HCEC 1CT (cell line): ENCODE measurements at regions not wholly inside any gene's neighbourhood (a gene's known extent, or its start where the extent isn't known, plus 50 kb on each side); places are given as distances from the start of the nearest gene placed in this dataset.

Experiments used
- DNase-seq: peaks from one replicate; pipeline ENCODE4 v3.0.0-alpha.2; 2017

DNA sequence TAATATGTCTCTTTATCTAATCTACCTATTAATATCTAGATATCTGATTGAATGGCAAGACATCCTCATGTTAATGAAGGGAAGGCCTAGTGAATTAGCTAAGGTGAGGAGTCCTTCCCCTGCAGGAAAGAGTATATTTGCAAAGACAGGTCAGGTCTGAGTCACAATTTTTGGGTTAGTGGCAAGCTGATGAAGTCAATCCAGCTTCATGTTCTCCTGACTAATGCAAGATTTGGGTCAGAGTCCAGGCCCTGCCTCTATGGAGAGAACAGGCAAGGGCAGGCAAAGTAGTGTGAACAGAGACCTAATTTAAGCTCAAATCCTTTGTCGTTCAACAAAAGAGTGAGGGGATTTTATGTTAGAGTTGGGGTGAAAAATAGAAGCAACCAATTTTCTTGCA lies 496.7 kb downstream of the BMP2 start:
- no peak for DNase-seq

DNA sequence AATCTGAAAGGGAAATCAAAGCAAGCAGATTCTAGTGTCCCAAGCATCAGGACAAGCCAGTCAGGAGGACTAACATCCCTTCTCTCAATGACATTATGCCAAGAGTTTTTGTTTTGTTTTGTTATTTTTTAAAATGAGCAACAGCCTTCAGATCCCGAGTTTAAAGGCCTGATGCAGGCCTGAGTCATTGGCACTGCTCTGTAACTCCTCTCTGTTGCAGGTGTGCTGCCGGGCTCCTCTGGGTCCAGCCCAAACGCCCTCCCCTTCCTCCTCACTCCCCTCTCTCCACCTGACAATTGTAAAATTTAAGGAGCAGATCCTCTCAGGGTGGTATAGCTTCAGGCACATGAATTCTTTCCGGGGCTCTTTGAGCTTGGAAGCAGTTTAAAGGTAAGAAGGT lies 502.0 kb downstream of the BMP2 start:
- no peak for DNase-seq

DNA sequence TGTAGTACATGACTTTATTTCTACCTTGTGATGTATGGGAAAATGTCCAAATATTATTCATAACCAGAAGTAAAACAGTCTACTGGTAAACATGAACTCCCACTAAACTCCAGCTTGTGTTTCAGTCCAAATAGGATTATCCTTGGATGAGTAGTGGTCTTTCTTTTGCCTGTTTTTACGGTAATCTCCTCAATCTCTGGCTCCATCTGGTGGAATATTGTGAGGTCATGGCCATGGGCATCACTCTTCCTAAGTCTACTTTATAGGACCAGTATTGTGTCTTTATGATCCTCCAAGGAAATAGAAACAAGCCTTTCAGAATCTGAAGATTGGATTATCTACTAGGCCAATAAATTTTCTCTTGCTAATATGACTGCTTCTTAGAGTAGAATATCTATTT lies 505.0 kb downstream of the BMP2 start:
- DNase-seq = no peak

DNA sequence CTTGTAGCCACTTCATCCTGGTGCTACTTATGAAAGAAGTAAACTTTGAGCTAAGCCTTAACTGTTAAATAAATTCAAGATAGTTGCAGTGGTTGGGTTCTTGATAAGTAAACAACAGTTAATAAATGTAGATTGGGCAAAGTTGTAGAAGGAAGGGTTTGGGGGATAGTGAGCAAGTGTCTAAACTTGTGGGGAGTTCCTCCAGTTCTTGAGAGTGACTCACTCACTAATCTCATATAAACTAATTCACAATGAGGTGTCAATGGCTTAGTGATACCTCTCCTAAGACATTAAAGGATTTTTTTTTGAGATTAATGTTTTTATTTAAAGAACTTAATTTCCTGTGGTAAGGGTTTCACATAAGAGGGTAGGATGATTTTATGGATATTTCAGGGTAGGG lies 507.4 kb downstream of the BMP2 start:
- no peak for DNase-seq

DNA sequence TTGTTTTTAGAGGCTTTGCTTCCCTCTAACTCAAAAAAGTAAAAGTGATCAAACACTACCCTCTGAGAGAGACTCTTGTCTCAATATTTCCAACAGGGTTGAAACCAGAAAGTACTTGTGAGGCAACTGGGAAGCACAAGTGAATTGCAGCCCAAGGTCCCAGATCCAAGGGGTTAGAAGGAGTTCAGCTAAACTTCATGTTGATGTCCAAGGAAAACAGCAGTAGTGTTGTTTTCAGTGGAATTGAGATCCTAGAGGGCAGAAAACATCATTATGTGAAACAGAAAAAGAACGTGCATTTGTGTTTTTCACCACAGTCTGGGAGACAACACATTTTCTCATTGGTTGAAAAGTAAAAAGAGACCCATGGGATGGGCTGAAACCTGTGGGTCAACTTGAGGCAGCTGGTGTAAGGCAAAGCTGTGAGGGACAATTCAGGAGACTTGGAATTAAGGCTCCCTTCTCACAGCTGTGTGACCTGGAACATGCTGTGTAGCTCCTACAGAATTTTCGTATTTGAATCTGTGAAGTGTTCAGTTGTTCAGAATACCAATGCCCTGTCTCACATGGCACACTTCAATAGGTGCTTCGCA lies 508.3 kb downstream of the BMP2 start:
- DNase-seq = no peak

DNA sequence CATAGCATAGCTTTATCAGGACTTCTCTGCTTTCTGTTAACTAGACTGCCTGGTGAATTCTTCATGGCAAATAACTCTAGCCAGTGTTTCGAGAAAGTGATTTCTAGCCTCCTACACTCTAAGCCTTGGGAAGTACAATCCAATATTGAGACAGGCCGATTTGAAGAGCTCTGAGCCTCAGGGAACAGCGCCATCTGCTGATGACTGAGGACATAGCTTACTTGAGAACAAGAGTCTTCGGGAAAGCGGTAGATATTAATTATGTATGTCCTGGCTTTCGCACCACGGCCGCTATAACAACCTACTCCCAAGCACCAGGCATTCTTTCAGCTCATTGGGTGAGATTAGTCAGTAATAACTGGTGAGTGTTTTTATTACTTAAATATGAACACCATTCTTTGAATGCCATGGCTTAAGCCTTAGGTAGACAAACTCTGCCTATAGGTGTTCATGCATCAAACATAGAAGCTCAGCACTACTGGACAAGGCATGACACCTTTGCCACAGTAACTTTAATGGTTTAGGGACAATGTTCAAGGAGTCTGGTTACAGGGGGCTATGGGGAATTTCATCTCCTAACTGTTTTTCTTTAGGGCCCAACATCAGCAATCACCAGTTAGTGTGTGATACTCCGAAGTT lies 518.6 kb downstream of the BMP2 start:
- peak; percentile 68 for DNase-seq

DNA sequence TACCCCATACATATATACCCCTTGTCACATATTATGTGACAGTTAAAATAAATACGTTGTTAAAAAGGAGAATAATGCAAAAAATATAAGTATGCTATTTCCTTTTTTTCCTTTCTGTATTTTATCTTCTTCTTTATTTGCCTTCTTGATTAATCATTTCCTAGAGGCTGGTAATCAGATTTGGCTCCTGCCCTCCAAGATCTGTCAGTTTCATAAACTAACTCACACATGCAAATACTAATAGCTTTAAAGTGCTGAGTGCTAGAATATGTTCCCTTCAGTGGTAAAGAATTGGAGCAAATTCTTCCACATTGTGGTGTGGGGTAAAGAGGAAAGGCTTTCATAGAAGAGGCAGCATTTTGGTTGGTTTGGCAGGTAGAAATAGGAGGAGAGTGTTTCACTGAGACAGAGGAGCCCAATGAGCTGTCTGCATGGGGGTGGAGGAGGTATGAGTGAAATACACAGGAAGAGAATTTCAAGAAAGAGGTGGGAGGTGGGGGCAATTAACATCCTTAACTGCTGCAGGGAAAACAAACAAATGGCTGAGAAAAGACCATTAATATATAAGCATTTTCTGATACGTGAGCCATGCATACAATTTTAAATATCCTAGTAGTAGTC lies 523.9 kb downstream of the BMP2 start:
- DNase-seq = no peak

DNA sequence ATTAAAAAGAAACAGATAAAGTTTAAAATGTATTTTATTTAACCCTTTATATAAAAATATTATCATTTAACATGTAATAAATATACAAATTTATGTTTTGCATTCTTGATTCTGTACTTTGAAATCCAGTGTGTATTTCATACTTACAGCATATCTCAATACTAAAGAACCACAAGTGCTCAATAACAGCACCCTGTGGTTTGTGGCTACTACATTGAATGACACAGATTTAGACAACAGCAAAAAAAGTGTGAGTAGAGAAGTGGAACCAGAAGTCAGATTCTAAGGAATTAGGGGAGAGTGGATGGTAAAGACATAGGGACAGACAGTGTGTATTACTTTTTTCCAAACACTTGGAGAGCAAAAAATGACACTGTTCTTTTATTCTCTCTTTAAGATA lies 524.5 kb downstream of the BMP2 start:
- DNase-seq = no peak

DNA sequence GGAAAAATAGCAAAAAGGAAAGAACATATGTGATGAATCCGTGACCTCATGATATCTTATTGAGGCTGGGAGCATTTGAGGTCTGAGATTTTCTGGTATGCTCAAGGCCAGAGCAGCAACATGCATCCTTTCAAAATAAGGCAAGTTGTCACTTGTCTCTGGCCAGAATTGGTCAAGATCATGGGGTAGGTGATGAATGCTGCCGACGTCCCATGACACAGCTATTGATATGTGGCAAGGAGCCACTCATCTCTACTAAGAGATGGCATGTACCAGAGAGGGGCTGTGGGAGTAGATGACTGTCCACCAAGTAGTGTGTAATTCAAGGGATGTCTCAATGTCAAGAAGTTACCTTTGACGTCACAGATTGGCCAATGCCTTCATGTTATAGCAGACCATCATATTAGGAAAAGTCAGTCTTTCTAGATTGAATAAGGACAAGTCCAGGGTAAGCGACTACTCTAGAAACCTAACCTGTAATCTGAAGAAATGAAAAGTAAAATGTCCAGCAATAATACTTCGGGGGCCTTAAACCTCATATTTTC lies 527.4 kb downstream of the BMP2 start:
- no peak for DNase-seq

DNA sequence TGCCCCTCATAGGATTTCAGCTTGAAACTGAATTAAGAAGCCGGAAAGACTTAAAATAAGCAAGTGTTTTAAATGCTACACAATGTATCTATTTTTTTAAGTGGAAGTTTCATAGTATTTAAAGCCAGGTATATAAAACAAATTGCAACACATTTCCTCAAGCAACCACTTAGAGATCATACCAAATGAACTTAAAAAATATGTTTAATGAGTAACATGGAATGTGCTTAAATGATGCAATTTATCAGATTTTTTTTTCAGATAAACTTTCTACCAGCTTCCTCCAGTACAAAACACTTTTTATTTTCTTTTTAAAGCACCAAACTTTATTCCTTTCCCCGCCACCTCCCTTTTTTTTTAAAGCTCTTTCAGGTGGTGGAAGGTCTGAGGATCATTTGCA lies 534.3 kb downstream of the BMP2 start:
- no peak for DNase-seq

DNA sequence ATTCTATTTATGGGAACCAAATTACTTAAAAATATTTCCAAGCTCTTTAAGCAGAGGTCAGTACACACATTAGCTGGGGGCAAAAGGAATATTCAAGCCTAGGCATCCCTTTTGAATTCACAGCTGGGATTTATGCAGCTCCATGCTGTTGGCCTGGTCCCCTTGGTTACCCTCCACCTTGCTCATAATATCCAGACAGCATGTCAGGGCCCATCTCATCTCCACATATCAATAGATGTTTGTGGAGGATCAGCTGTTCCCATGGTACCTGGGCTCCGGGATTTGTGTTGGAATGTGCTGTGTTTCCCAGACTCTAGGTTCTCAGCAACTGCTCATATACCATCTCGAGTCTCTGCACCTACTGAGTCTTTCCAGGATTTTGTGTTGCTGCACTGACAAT lies 534.8 kb downstream of the BMP2 start:
- DNase-seq = no peak

DNA sequence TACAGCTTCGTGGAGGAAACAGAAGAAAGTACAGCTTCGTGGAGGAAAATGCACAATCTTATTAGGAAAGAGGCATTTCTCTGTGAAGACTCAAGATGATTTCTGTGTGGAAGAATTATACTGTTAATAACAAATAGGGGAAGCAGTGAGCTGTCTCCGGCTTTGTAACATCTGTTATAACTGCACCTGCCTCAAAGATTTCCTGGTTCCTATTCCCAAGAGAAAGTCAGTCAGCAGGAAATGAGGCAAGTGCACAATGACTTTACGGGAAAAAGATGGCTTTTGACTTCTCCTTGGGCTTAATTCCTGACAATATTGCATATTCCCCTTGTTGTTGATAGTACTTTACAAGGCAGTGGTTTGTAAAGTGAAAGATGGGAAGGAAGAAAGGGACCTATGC lies 538.5 kb downstream of the BMP2 start:
- DNase-seq = no peak

DNA sequence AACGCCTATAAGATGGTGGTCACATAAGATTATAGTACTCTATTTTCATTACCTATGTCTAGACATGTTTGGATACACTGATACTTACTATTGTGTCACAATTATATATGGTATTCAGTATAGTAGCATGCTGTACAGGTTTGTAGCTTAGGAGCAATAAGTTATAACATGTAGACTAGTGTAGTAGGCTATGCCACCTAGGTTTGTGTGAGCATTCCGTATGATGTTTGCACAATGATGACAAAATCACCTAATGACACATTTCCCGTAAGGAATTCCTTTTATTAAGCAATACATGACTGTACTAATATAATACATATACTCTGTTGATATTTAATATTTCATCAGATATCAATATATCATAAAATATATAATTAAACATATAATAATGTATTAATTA lies 540.7 kb downstream of the BMP2 start:
- DNase-seq = no peak

DNA sequence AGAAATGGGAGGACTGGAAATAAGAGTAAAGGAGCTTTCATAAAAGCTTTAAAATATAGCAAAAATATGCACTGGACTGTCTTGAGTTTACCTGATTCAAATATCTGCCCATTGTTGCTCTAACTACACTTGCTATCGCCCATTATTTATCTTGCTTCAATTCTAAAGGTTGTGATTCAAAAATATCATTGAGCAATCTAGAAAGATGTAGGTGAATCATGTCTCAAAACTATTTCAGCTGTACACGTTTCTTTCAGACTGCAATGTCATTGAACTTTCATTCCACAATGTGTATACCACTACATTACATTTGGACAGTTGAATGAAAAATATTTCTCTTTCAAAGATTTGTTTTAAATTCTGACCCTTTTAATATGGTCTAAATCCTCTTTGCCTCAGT lies 545.6 kb downstream of the BMP2 start:
- no peak for DNase-seq

DNA sequence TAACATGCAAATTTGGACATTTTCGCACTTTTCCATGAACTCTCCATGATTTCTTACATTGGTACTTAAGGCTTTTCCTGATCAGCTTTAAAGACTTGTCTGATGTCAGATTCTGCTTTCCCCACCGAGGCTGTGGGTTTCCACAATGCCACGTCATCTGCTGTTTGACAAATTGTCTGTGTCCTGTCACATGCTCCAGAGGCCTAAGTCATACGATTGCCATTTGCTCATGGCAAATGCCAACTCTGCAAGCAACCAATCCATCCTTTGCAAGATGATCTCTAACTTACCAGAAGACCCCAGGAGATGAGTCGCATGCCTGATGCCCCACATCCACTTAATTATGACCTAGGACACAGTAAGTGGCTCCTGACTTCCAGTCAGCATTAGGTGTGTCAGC lies 556.5 kb downstream of the BMP2 start:
- DNase-seq = no peak

DNA sequence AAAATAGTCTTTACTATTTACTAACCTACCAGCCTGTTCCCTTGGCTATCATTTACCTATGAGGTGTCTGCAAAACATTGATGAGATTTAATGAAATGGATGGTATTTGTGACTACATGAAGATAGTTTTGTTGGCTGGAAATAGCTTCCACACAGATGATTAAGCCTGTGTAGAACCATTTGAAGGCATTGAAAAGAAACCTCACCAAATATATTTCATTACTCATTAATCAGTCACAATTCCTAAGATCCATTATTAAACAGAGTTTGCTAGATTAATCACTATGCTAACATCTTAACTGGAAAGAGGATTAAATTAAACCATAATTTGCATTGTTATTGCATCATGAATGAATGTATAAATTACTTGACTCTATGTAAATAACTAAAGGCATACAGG lies 560.3 kb downstream of the BMP2 start:
- DNase-seq = no peak

DNA sequence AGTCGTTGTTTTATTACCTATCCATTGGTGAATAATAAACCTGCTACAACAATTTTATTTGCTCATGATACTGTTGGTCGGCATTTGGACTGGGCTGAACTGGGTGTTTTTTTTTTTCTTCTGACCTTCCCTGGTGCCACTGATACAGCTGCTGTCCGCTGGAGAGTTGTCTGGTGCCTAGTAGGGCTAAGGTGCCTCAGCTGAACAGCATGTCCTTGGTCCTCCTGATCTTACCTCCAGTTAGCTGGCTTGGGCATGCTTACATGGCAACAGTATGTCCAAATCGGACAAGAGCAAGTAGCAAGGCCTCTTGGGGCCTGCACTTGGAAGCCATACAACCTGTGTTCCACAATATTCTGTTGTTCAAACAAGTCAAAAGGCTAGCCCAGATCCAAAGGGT lies 563.4 kb downstream of the BMP2 start:
- no peak for DNase-seq

DNA sequence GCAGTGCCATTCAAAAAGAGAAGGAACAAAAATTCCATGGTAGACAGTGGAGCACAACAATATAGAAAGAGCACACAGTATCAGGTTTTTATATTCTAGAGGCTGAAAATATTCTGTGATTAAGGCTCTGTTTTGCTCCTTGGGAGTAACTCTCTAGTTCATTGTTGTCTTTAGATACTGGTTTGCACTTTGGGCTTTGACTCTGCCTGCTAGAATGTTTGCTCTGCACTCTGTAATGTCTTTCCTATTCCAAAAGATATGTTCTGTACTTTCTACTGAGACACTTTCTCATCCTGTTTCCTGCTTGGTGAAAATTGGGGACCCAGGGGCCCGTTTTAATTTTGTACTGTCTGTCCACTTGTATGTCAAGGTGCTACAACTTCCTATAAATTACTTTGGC lies 564.7 kb downstream of the BMP2 start:
- DNase-seq = no peak

DNA sequence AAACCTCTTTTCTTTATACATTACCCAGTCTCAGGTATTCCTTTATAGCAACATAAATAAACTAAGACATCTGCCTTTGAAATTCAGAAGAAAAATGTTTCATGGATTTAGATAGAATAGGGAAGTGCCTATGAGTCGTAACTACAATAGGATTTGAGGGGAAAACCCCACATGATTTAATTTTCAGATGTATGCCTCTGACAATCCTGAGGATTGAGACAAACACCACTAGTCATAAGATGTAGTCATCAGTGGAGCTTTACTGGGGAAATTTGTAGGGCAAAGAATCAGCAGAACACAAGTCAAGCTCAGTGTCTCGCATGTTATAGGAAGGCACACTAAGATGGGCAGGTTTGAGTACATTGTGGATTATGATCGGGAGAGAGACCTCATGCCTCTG lies 566.4 kb downstream of the BMP2 start:
- DNase-seq = no peak

DNA sequence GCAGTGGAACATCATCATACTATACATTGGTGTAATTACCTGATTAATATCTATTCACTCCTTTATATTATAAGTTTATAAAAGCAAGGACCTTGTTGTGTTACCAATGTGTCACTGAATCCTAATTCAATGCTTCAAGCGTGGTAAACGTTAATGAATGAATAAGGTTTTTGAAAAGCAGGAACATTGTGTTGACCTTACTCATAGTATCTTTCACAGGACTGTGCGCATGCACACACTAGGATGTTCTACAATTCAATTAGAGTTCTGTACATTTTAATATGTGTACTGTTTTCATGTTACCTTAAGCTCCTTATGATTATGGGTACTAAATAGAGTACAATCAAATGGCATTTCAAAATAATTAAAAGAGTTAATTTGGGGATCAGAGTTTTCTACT lies 578.5 kb downstream of the BMP2 start:
- no peak for DNase-seq

DNA sequence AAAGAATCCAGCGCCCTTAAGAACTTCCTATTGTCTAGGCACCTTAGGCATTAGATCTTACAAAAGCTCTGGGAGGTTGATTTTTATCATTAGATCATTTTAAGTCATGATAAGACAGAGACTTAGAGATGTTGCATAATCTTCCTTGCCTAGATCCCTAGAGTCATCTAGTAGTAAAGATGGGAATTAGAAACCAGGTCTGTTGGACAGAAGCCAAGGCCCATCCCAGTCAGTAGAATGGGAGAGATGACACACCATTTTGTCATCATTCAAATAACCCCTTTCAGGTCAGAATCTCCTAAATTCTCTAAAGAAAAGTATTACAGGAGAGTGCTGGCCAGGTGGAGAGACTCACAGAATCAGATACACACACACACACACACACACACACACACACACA lies 579.1 kb downstream of the BMP2 start:
- DNase-seq = no peak

DNA sequence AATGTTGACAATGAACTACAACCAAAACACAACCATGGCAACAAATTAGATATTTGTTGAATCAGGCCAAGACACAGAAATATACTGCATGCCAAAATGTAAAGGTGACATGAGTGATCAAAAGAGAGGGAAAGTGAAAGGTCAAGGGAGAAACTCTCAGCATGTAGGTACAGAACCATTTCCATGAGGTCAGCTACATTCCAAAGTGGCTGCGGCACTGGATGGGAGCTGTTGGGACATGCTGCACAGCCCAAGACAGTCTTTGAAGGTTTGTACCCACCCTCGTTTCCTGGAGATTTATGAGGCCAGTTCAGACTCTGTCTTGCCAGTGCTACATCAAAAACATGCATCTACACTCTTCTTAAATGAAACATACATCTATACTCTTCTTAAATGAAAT lies 579.9 kb downstream of the BMP2 start:
- no peak for DNase-seq

DNA sequence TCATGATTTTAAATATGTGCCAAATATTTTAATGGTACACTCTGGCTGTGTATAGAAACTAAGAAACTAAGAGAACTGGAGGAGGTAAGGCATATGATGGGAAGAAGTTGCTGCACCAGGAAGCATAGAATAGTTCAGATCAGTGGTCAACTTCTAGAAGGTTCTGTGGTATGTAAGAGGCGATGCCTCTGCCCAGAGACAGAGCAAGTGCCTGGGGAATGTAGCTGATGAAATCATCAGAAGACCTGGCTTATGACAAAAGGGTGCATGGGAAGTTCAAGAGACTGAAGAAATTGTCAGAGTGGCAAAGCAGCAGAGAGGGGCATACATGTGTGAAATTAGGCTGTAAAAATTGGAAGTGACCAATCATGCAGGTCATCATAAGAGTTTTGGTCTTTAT lies 580.8 kb downstream of the BMP2 start:
- DNase-seq = no peak

DNA sequence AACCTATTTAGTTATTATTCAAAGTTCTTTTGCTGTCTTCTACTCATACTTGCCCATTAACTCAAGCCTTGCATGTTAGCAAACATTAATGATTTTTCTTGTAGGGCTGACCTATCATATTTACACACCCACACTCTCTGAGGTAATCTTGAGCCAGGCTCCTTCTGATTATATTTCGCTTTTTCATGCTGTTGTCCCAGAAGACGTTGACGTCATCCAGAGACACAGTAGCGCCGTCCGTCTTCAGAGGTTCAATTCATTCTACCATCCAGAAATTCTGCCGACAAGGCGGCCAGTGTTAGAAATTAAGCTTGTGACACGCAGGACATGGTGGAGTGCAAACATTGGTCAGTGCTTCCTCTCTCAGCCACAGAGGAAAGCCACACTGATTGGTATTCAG lies 584.7 kb downstream of the BMP2 start:
- DNase-seq = no peak

DNA sequence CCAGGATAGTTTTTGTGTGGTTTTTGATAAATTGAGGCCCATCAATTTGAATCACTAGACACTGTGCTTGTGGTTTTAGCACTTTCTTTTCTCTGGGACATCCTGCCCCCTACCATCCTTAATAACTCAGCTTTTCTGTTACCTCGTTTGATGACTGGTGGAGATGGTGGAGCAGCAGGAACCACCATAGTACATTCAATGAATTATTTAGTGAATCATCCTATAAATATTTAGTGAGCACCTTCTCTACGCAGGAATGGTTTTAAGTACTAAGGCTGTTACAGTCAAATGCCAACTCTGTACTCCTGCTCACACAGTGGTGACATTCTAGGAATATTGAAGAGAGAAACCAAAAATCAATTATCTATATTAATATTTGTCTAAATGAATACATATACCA lies 585.2 kb downstream of the HAO1 start:
- DNase-seq = no peak
